Natural killer cell (primary cell): ENCODE measurements at regions not wholly inside any gene's neighbourhood (a gene's known extent, or its start where the extent isn't known, plus 50 kb on each side); places are given as distances from the start of the nearest gene placed in this dataset.
"Not testable (repeated sequence)": the region's sequence is repeated elsewhere in the genome, so short reads cannot be mapped to it uniquely, and the experiment has no call there.

Experiments
- ATAC-seq, 3 donors: fragments of 150-1000 bp in 2 of 3; fragments of 200-7000 bp in 1 of 3; cut with Tn5 transposase; 1 replicate in 1 of 3; 2 replicates in 2 of 3; pipeline ENCODE4 v1.10.0; 2021; ENCODE audit warnings: mild to moderate bottlenecking in 2 of 3, moderate library complexity in 2 of 3
- DNase-seq, 2 donors: peaks; one replicate each; pipeline versions ENCODE4 v3.0.0 to v3.0.0-alpha.2; 2013 to 2021; ENCODE audit warnings: mixed read lengths in 1 of 2
- H3K27ac ChIP-seq: one replicate; pipeline ENCODE4 v1.5.1; 2013; ENCODE audit warnings: mild to moderate bottlenecking, low read length
- H3K27me3 ChIP-seq: one replicate; pipeline ENCODE4 v1.6.1; 2013; ENCODE audit warnings: low read length; ENCODE audit not compliant: control insufficient read depth, insufficient read depth
- H3K36me3 ChIP-seq: one replicate; pipeline ENCODE4 v1.6.1; 2013; ENCODE audit warnings: low read length; ENCODE audit not compliant: control insufficient read depth, insufficient read depth
- H3K4me1 ChIP-seq: one replicate; pipeline ENCODE4 v1.6.1; 2013; ENCODE audit warnings: low read length; ENCODE audit not compliant: control insufficient read depth, insufficient read depth
- H3K4me3 ChIP-seq: one replicate; pipeline ENCODE4 v1.5.1; 2013; ENCODE audit warnings: low read length
- H3K9me3 ChIP-seq: one replicate; pipeline ENCODE4 v1.6.1; 2013; ENCODE audit warnings: low read length; ENCODE audit not compliant: control insufficient read depth, insufficient read depth
- H3K27ac Mint-ChIP-seq, 2 donors: one replicate each; pipeline ENCODE4 v1.8.0; 2022; ENCODE audit warnings: mild to moderate bottlenecking in 2 of 2, mixed read lengths in 2 of 2, moderate library complexity in 1 of 2
- H3K27me3 Mint-ChIP-seq, 2 donors: one replicate each; pipeline ENCODE4 v1.8.0; 2022; ENCODE audit warnings: low read depth in 2 of 2, mixed read lengths in 2 of 2
- H3K36me3 Mint-ChIP-seq: one replicate; pipeline ENCODE4 v1.8.0; 2022; ENCODE audit warnings: mixed read lengths
- H3K4me1 Mint-ChIP-seq, 2 donors: one replicate each; pipeline ENCODE4 v1.8.0; 2022; ENCODE audit warnings: mixed read lengths in 2 of 2
- H3K4me3 Mint-ChIP-seq: one replicate; pipeline ENCODE4 v1.8.0; 2022; ENCODE audit warnings: mild to moderate bottlenecking, moderate library complexity, mixed read lengths
- H3K9me3 Mint-ChIP-seq, 2 donors: one replicate each; pipeline ENCODE4 v1.8.0; 2022; ENCODE audit warnings: mixed read lengths in 2 of 2
- WGBS: methylation state at CpG from one replicate; pipeline ENCODE4 v1.1.7; 2013; ENCODE audit warnings: missing lambda C conversion rate; ENCODE audit not compliant: insufficient coverage; 5-methylcytosine and 5-hydroxymethylcytosine counted together
- intact Hi-C: fragments of 100-400 bp; cut with micrococcal nuclease; formaldehyde crosslinking; loops from one replicate; pipeline ENCODE4 v1.14.2; 2022

- H3K9me3 Mint-ChIP-seq, H3K27me3 Mint-ChIP-seq, H3K4me1 ChIP-seq, intact Hi-C loops, H3K4me1 Mint-ChIP-seq, H3K4me3 ChIP-seq, H3K27me3 ChIP-seq, H3K27ac ChIP-seq, H3K9me3 ChIP-seq, ATAC-seq, H3K27ac Mint-ChIP-seq, H3K36me3 Mint-ChIP-seq, H3K4me3 Mint-ChIP-seq, H3K36me3 ChIP-seq, DNase-seq: not testable (repeated sequence)
- WGBS: no CpG with 5 or more reads among the region's 13 CpGs
These were observed 1446.6 kb upstream of the TPTE start for GRCh38 chr21:9074772-9075171.

- H3K9me3 ChIP-seq, DNase-seq, H3K4me1 Mint-ChIP-seq, H3K27ac Mint-ChIP-seq, H3K4me3 Mint-ChIP-seq, H3K27ac ChIP-seq, H3K27me3 Mint-ChIP-seq, H3K36me3 Mint-ChIP-seq, H3K9me3 Mint-ChIP-seq, ATAC-seq, H3K4me3 ChIP-seq, H3K36me3 ChIP-seq, intact Hi-C loops, H3K4me1 ChIP-seq, H3K27me3 ChIP-seq: not testable (repeated sequence)
- 14% methylated on average over 1 of the region's 37 CpGs for WGBS
These were observed 1438.1 kb upstream of the TPTE start for GRCh38 chr21:9083091-9083826.

- WGBS: no CpG with 5 or more reads among the region's 13 CpGs
These were observed 1435.1 kb upstream of the TPTE start for GRCh38 chr21:9086299-9086698.

GRCh38 chr21:9087816-9088215 lies 1433.6 kb upstream of the TPTE start:
- H3K9me3 Mint-ChIP-seq, H3K4me1 ChIP-seq, intact Hi-C loops, H3K4me3 Mint-ChIP-seq, DNase-seq, H3K27me3 ChIP-seq, H3K27ac Mint-ChIP-seq, H3K4me1 Mint-ChIP-seq, H3K4me3 ChIP-seq, H3K27me3 Mint-ChIP-seq, H3K36me3 Mint-ChIP-seq, H3K9me3 ChIP-seq, ATAC-seq, H3K27ac ChIP-seq, H3K36me3 ChIP-seq: not testable (repeated sequence)
- 84% methylated on average over 23 of the region's 30 CpGs for WGBS

More at GRCh38 chr21:9086299-9086698, 1435.1 kb upstream of the TPTE start:
- H3K9me3 ChIP-seq, H3K27ac ChIP-seq, intact Hi-C loops, DNase-seq, H3K27me3 ChIP-seq, H3K4me1 Mint-ChIP-seq, H3K27me3 Mint-ChIP-seq, H3K9me3 Mint-ChIP-seq, H3K4me3 Mint-ChIP-seq, ATAC-seq, H3K4me1 ChIP-seq, H3K27ac Mint-ChIP-seq, H3K36me3 ChIP-seq, H3K4me3 ChIP-seq, H3K36me3 Mint-ChIP-seq: not testable (repeated sequence)

GRCh38 chr21:9129741-9130140 lies 1391.6 kb upstream of the TPTE start:
- H3K27ac Mint-ChIP-seq, H3K4me3 Mint-ChIP-seq, H3K4me3 ChIP-seq: not testable (repeated sequence)

GRCh38 chr21:9130817-9131216 lies 1390.6 kb upstream of the TPTE start:
- H3K4me1 Mint-ChIP-seq, H3K27ac Mint-ChIP-seq, H3K9me3 ChIP-seq, H3K4me3 ChIP-seq, ATAC-seq, DNase-seq, H3K4me3 Mint-ChIP-seq, intact Hi-C loops, H3K27ac ChIP-seq, H3K36me3 ChIP-seq, H3K27me3 Mint-ChIP-seq, H3K4me1 ChIP-seq, H3K27me3 ChIP-seq, H3K36me3 Mint-ChIP-seq, H3K9me3 Mint-ChIP-seq: not testable (repeated sequence)
- WGBS: no CpG with 5 or more reads among the region's 6 CpGs

More at GRCh38 chr21:9129741-9130140, 1391.6 kb upstream of the TPTE start:
- H3K9me3 ChIP-seq, H3K4me1 ChIP-seq, H3K36me3 Mint-ChIP-seq, intact Hi-C loops, H3K27me3 ChIP-seq, DNase-seq, H3K27ac ChIP-seq, H3K4me1 Mint-ChIP-seq, H3K27me3 Mint-ChIP-seq, ATAC-seq, H3K9me3 Mint-ChIP-seq, H3K36me3 ChIP-seq: not testable (repeated sequence)
- WGBS: no CpG with 5 or more reads among the region's 17 CpGs
